GM13977 (cell line): ENCODE measurements at regions not wholly inside any gene's neighbourhood (a gene's known extent, or its start where the extent isn't known, plus 50 kb on each side); places are given as distances from the start of the nearest gene placed in this dataset.

ENCODE experiments used
- DNase-seq: peaks from one replicate; pipeline ENCODE4 v3.0.0; 2012; ENCODE audit warnings: low spot score
- in situ Hi-C: fragments of 300-500 bp; cut with MboI; formaldehyde crosslinking; loops from one replicate; pipeline ENCODE4 v1.12.0; 2022; ENCODE audit warnings: low sequenced_read_pairs, low pct_unique_long_range_greater_than_20kb, mixed read lengths, inconsistent platforms; ENCODE audit not compliant: unreplicated experiment
- TF ChIP-seq, protein P1 (sequence below): IDR thresholded peaks from 2 replicates; pipeline ENCODE4 v1.5.1; 2012; ENCODE audit warnings: mild to moderate bottlenecking, control low read depth; ENCODE audit not compliant: insufficient read depth; ENCODE audit errors: extremely low read depth, missing control alignments

GRCh38 chr14:98952593-98953350 is 319.2 kb downstream of the BCL11B start:
- in situ Hi-C loops, result no loop called here
- DNase-seq, result no peak
- TF ChIP-seq, protein P1, sequence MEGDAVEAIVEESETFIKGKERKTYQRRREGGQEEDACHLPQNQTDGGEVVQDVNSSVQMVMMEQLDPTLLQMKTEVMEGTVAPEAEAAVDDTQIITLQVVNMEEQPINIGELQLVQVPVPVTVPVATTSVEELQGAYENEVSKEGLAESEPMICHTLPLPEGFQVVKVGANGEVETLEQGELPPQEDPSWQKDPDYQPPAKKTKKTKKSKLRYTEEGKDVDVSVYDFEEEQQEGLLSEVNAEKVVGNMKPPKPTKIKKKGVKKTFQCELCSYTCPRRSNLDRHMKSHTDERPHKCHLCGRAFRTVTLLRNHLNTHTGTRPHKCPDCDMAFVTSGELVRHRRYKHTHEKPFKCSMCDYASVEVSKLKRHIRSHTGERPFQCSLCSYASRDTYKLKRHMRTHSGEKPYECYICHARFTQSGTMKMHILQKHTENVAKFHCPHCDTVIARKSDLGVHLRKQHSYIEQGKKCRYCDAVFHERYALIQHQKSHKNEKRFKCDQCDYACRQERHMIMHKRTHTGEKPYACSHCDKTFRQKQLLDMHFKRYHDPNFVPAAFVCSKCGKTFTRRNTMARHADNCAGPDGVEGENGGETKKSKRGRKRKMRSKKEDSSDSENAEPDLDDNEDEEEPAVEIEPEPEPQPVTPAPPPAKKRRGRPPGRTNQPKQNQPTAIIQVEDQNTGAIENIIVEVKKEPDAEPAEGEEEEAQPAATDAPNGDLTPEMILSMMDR, result no peak

DNA sequence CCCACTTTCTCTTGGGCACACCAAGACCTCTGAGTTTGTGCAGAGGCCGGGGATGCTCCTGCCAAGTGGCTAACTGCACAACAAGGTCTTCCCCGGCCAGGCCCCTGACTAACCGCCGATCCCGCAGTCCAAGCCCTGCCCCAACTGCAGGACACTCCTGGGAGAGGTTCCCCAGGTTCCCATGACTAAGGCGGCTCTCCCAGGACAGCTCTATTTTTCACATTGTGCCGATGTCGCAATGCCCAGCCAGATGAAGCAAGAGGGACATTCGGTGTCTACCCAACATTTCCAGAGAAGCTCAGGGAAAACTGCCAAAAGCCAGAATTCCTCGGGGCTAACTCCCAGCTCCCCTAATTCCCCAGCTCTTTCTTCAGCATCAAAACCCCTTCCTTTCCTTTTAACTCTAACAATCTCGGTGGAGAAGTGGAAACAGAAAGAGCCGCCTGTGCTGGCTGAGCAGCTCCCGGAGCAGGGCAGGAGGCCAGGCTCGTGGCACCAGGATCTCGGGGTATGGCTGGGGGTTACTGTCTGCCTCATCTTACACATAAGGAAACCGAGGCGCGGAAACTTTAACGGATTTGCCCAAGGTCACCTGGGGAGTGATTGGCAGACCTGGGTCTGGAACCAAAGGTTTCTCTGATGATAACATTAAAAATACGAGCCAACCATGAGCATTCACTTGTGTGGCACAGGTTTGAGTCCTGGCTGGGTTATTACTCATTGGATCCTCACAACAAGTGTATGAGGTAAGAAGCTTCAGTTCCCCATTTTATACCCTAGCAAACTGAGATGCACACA is 318.2 kb downstream of the BCL11B start:
- in situ Hi-C loops, result no loop called here
- DNase-seq, result no peak
- TF ChIP-seq, protein P1, result no peak

DNA sequence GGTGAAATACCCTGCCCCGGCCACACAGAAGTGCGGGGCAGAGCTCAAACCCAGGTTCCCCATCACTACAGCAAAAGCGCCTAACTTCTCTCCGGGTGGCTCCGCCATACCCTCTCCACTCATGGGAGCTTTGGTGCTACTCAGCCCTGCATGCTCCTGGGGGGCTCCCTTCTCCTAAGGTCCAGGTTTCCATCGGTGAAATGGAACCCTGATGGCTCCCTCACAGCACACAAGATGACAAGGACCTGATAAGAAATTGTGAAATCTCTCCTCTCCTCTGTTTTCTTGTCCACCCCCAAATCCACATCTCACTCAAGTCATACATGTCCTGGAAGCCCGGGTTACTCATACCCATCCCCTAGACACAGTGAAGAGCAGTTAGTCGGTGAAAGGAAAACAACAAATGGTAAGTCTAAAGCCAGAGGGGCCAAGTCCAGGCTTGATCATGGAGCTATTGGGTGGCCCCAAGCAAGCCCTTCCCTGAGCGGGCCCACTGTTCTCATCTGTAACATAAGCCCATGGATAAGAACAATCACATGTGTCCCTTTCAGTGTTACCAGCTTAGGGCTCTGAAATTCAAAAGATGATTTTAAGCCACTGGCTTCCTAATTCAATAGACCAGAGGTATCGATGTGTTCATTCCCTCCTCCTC is 317.5 kb downstream of the BCL11B start:
- DNase-seq, result no peak
- in situ Hi-C loops, result no loop called here
- TF ChIP-seq, protein P1, result no peak

GRCh38 chr14:98955036-98955740 is 316.8 kb downstream of the BCL11B start:
- no peak for DNase-seq
- TF ChIP-seq, protein P1, result no peak
- in situ Hi-C loops, result no loop called here

GRCh38 chr14:98955741-98956070 is 316.3 kb downstream of the BCL11B start:
- TF ChIP-seq, protein P1, result no peak
- DNase-seq, result no peak
- in situ Hi-C loops, result no loop called here

DNA sequence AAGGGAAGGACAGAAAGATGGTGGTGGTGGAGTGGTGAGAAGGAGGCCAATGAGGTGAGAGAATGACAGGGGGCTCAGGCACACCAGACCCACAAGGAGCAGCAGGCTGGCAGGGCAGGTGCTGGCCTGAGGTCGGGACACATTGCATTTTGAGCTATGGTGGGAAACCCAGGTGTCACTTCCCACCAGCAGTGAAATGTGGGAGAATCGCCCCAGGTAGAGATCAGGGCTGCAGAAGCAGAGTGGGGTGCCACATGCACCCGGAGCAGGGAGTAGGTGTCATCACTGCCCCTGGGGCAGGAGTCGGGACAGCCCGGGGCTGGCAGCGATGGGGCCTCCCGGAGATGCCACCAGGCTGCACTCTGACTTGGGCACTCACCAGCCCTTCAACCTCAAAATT is 315.8 kb downstream of the BCL11B start:
- DNase-seq, result no peak
- in situ Hi-C loops, result no loop called here
- TF ChIP-seq, protein P1, result no peak
